Endothelial cell of umbilical vein (primary cell): ENCODE measurements at regions not wholly inside any gene's neighbourhood (a gene's known extent, or its start where the extent isn't known, plus 50 kb on each side); places are given as distances from the start of the nearest gene placed in this dataset.

Experiments
- BruUV-seq: library from RNA; stranded (reverse); fragments of 400-500 nt; replicated peaks from 2 replicates; lab custom pipeline; 2021; lab: Mats Ljungman, UMichigan
- CTCF ChIA-PET: fragments of 300-600, 350-600 bp; sonication (Branson Sonifier 250); formaldehyde crosslinking; loops from one replicate; lab custom pipeline; 2021; ENCODE audit warnings: antibody characterized with exemption, inconsistent platforms; lab: Charles Lee
- POLR2A ChIA-PET: fragments of 300-600, 350-600 bp; sonication (Branson Sonifier 250); formaldehyde crosslinking; loops from one replicate; lab custom pipeline; 2021; ENCODE audit warnings: antibody characterized with exemption, inconsistent platforms; lab: Charles Lee
- DNase-seq: peaks from one replicate; pipeline ENCODE4 v3.0.0-alpha.2; 2011; ENCODE audit warnings: low read depth, low spot score
- FAIRE-seq: peaks from 2 replicates; lab custom pipeline; 2011; peaks lifted over from hg19 to GRCh38; lab: Jason Lieb, UNC
- H2AFZ ChIP-seq: 2 replicates; pipeline ENCODE4 v1.6.0; 2012; ENCODE audit warnings: low read depth, low read length, control low read depth, inconsistent platforms
- H3K27ac ChIP-seq: 2 replicates; pipeline ENCODE4 v1.5.1; 2011; ENCODE audit warnings: low read depth, mild to moderate bottlenecking, control low read depth, low read length, moderate library complexity; ENCODE audit not compliant: insufficient read depth
- H3K27me3 ChIP-seq, 2 experiments: 2 replicates each; pipeline versions ENCODE4 v1.6.0 to v1.6.1; 2011; ENCODE audit warnings: low read length in 2 of 2, mixed read lengths in 1 of 2; ENCODE audit not compliant: control insufficient read depth in 2 of 2, insufficient read depth in 2 of 2
- H3K36me3 ChIP-seq, 2 experiments: 2 replicates in 1 of 2; 3 replicates in 1 of 2; pipeline ENCODE4 v1.5.1; 2011; ENCODE audit warnings: low read length in 2 of 2, mild to moderate bottlenecking in 1 of 2, moderate library complexity in 1 of 2; ENCODE audit not compliant: control insufficient read depth in 2 of 2, insufficient read depth in 2 of 2; ENCODE audit errors: extremely low read depth in 1 of 2
- H3K4me1 ChIP-seq: 3 replicates; pipeline ENCODE4 v1.5.1; 2011; ENCODE audit warnings: mild to moderate bottlenecking, low read length; ENCODE audit not compliant: control insufficient read depth, insufficient read depth; ENCODE audit errors: extremely low read depth
- H3K4me2 ChIP-seq: 2 replicates; pipeline ENCODE4 v1.6.1; 2011; ENCODE audit warnings: low read length, control low read depth, mixed read lengths; ENCODE audit not compliant: insufficient read depth
- H3K4me3 ChIP-seq, 3 experiments: fragments of 200-600 bp in 1 of 3; sonication (generic), shearing (Covaris generic) in 1 of 3; replicated peaks in 1 of 3; 2 replicates each; pipeline ENCODE4 v1.5.1; 2011 to 2016; ENCODE audit warnings: control low read depth in 3 of 3, low read length in 3 of 3, mild to moderate bottlenecking in 2 of 3, inconsistent platforms in 1 of 3, low read depth in 1 of 3, moderate library complexity in 1 of 3; ENCODE audit not compliant: insufficient read depth in 1 of 3
- H3K79me2 ChIP-seq: 2 replicates; pipeline ENCODE4 v1.6.0; 2012; ENCODE audit warnings: low read length, inconsistent platforms; ENCODE audit not compliant: control insufficient read depth, insufficient read depth
- H3K9ac ChIP-seq: replicated peaks from 2 replicates; pipeline ENCODE3; 2011; ENCODE audit warnings: low read length, control low read depth; ENCODE audit not compliant: insufficient read depth; ENCODE audit errors: extremely low read depth
- H3K9me1 ChIP-seq: replicated peaks from 3 replicates; pipeline ENCODE4 v1.6.0; 2011; ENCODE audit warnings: mild to moderate bottlenecking, low read length; ENCODE audit not compliant: control insufficient read depth, insufficient read depth; ENCODE audit errors: extremely low read depth
- H3K9me3 ChIP-seq: replicated peaks from 2 replicates; pipeline ENCODE4 v1.5.1; 2012; ENCODE audit warnings: low read length, inconsistent platforms; ENCODE audit not compliant: control insufficient read depth, insufficient read depth
- H4K20me1 ChIP-seq: replicated peaks from 2 replicates; pipeline ENCODE3; 2011; ENCODE audit warnings: mild to moderate bottlenecking, low read length; ENCODE audit not compliant: control insufficient read depth, insufficient read depth; ENCODE audit errors: extremely low read depth
- CTCF ChIP-seq, 2 donors: IDR thresholded peaks; 1 replicate in 1 of 2; 2 replicates in 1 of 2; pipeline ENCODE4 v1.5.1; 2011; ENCODE audit warnings: low read length in 2 of 2, mild to moderate bottlenecking in 2 of 2, moderate library complexity in 2 of 2, control low read depth in 1 of 2, inconsistent platforms in 1 of 2, low read depth in 1 of 2; ENCODE audit not compliant: insufficient read depth in 1 of 2; ENCODE audit errors: extremely low read depth in 1 of 2
- EZH2 ChIP-seq: IDR thresholded peaks from 2 replicates; pipeline ENCODE4 v1.6.1; 2012; ENCODE audit warnings: borderline replicate concordance, low read depth, mild to moderate bottlenecking, moderate library complexity, low read length, inconsistent platforms; ENCODE audit not compliant: severe bottlenecking
- FOS ChIP-seq: IDR thresholded peaks from 2 replicates; pipeline ENCODE4 v1.6.1; 2011; ENCODE audit warnings: mild to moderate bottlenecking, low read length, moderate library complexity, borderline replicate concordance; ENCODE audit not compliant: insufficient read depth
- GATA2 ChIP-seq: IDR thresholded peaks from 2 replicates; pipeline ENCODE4 v1.7.0; 2011; ENCODE audit warnings: low read depth, mild to moderate bottlenecking, moderate library complexity, mixed read lengths, low read length; ENCODE audit not compliant: insufficient read length, insufficient read depth
- JUN ChIP-seq: IDR thresholded peaks from 2 replicates; pipeline ENCODE4 v1.6.1; 2011; ENCODE audit warnings: borderline replicate concordance, low read depth; ENCODE audit not compliant: insufficient read length, insufficient read depth
- MAX ChIP-seq: IDR thresholded peaks from 2 replicates; pipeline ENCODE4 v1.6.1; 2011; ENCODE audit not compliant: insufficient read depth, insufficient read length
- MYC ChIP-seq: IDR thresholded peaks from one replicate; pipeline ENCODE4 v1.6.1; 2011; ENCODE audit warnings: mild to moderate bottlenecking, low read depth, low read length
- POLR2A ChIP-seq: IDR thresholded peaks from 2 replicates; pipeline ENCODE4 v1.6.1; 2012; ENCODE audit warnings: low read depth, mild to moderate bottlenecking, control low read depth, low read length
- POLR2AphosphoS5 ChIP-seq: IDR thresholded peaks from 2 replicates; pipeline ENCODE4 v1.6.1; 2012; ENCODE audit warnings: low read depth, mild to moderate bottlenecking, control low read depth, low read length, moderate library complexity; ENCODE audit not compliant: insufficient read depth
- dilution Hi-C: fragments of 300-500 bp; cut with MboI; formaldehyde crosslinking; loops from one replicate; pipeline ENCODE4 v1.15.0; 2019; ENCODE audit warnings: low sequenced_read_pairs; ENCODE audit not compliant: extremely low pct_ligation_motif_present
- intact Hi-C: fragments of 100-400 bp; cut with micrococcal nuclease; formaldehyde crosslinking; loops from one replicate; pipeline ENCODE4 v1.10.0; 2022

GRCh38 chr6:14876778-14877613 is 368.9 kb upstream of the JARID2 start:
- CTCF ChIA-PET, result interaction anchor here (1.0 to 2.4 kb wide), 3 partner anchors 8 to 513 kb away, joined by 3 to 12 read pairs (median 5); no protein-coding TSS in a partner anchor
- POLR2A ChIA-PET, result no interaction called here
- DNase-seq (peak; percentile 88), FAIRE-seq (peak; percentile 99)
- Histone ChIP-seq H3K79me2 (no peaks in the 10 kb centered on the region), H2AFZ (peak overlapping the region; percentile 21), H3K27ac (peak overlapping the region; percentile 49), H3K9ac (peak overlapping the region; percentile 33), H4K20me1 (no peaks in the 10 kb centered on the region), H3K4me1 (peaks cover 37% of the 10 kb centered on the region), H3K36me3 (no peaks in the 10 kb centered on the region), H3K9me1 (no peaks in the 10 kb centered on the region), H3K9me3 (no peaks in the 10 kb centered on the region), H3K4me3 (no peak overlapping the region), H3K27me3 (peaks cover 0 to 3% of the 10 kb centered on the region in 2 experiments), H3K4me2 (peak overlapping the region; percentile 38)
- intact Hi-C loops (loop anchor here (2.0 to 10.0 kb wide), 3 partner anchors 515 to 666 kb away; no protein-coding TSS in a partner anchor), dilution Hi-C loops (no loop called here)
- TF ChIP-seq GATA2 (no peak), POLR2AphosphoS5 (no peak), JUN (peak; percentile 97), POLR2A (no peak), FOS (peak; percentile 61)
- TSS peak; percentile 70 for BruUV-seq

DNA sequence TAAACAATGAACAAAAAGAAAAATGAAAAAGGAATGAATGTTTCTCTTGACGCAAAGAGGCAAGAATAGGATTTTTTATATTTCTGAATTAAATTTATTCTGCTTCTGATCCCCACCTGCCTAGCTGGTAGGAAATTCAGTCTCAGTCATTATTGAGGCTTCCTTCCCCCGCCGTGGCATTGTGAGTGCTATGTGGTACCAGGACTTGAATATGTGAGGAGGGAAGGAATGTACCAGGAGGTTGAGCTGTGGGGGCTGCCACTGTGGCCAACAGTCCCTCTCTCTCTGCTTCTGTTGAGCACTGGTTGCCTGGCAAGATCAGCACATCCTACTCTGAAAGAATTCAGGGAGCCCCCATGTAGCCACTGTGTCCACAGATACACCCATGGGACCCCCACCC is 368.1 kb upstream of the JARID2 start:
- Histone ChIP-seq H3K4me2 (peak overlapping the region; percentile 38), H3K9ac (peak overlapping the region; percentile 33), H3K9me1 (no peaks in the 10 kb centered on the region), H4K20me1 (no peaks in the 10 kb centered on the region), H3K36me3 (no peaks in the 10 kb centered on the region), H3K4me1 (peaks cover 39% of the 10 kb centered on the region), H3K9me3 (no peaks in the 10 kb centered on the region), H3K79me2 (no peaks in the 10 kb centered on the region), H2AFZ (no peak overlapping the region), H3K27me3 (peaks cover 0 to 3% of the 10 kb centered on the region in 2 experiments), H3K4me3 (no peak overlapping the region), H3K27ac (peak overlapping the region; percentile 49)
- ChIA-PET POLR2A (no interaction called here), CTCF (interaction anchor here (1.4 to 2.4 kb wide), 2 partner anchors 8 to 512 kb away, joined by 5 to 12 read pairs; no protein-coding TSS in a partner anchor)
- DNase-seq (no peak), FAIRE-seq (no peak)
- TSS peak; percentile 69 for BruUV-seq
- dilution Hi-C loops, result no loop called here
- no peak for TF ChIP-seq CTCF (IDR thresholded peaks at IDR 0.05; ENCODE audit: extremely low read depth in 1 of 2, insufficient read depth in 1 of 2, low read depth in 1 of 2, low read length in 2 of 2)
- no peak for TF ChIP-seq MYC
- TF ChIP-seq FOS, result no peak
- TF ChIP-seq POLR2AphosphoS5, result no peak
- TF ChIP-seq GATA2, result no peak
- TF ChIP-seq EZH2, result no peak
- TF ChIP-seq MAX, result no peak
- no peak for TF ChIP-seq POLR2A
- TF ChIP-seq JUN, result no peak
- intact Hi-C loops, result loop anchor here (2.0 to 10.0 kb wide), 3 partner anchors 515 to 667 kb away; no protein-coding TSS in a partner anchor
